Astrocyte of the cerebellum (primary cell): ENCODE measurements at regions not wholly inside any gene's neighbourhood (a gene's known extent, or its start where the extent isn't known, plus 50 kb on each side); places are given as distances from the start of the nearest gene placed in this dataset.
"Not testable (repeated sequence)": the region's sequence is repeated elsewhere in the genome, so short reads cannot be mapped to it uniquely, and the experiment has no call there.

ENCODE experiments used
- DNase-seq: peaks from one replicate; pipeline ENCODE4 v3.0.0-alpha.2; 2011; ENCODE audit warnings: low read depth
- H3K4me3 ChIP-seq: 2 replicates; pipeline ENCODE4 v1.5.1; 2011; ENCODE audit warnings: mild to moderate bottlenecking, low read depth, low read length, moderate library complexity
- in situ Hi-C: cut with HindIII; loops from 2 replicates; pipeline ENCODE4 v1.10.0; 2017; ENCODE audit warnings: low sequenced_read_pairs
- TF ChIP-seq, protein P1 (sequence below): IDR thresholded peaks from 2 replicates; pipeline ENCODE4 v1.5.1; 2012; ENCODE audit warnings: low read length, low read depth, moderate library complexity, mild to moderate bottlenecking; ENCODE audit errors: missing control alignments

DNA sequence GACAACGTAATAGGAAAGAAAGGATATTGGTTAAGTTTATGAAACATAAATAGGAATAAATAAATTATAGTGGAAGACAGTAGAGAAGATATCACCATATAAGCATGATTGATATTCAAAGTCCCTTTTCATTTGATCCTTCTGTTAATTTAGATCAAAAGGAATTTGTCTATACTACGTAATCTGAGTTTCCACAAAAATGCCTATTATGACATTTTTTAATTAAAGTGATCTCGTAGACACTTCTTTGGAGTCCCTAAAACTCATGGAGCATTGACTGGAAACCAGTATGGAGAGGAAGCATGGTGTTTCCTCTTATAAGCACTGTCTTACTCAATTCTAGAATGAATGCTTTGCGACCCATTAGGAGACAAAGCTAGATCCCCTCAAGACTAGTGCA lies 411.4 kb upstream of the SPHKAP start:
- H3K4me3 ChIP-seq = no peak overlapping the region
- in situ Hi-C loops = no loop called here
- TF ChIP-seq, protein P1, sequence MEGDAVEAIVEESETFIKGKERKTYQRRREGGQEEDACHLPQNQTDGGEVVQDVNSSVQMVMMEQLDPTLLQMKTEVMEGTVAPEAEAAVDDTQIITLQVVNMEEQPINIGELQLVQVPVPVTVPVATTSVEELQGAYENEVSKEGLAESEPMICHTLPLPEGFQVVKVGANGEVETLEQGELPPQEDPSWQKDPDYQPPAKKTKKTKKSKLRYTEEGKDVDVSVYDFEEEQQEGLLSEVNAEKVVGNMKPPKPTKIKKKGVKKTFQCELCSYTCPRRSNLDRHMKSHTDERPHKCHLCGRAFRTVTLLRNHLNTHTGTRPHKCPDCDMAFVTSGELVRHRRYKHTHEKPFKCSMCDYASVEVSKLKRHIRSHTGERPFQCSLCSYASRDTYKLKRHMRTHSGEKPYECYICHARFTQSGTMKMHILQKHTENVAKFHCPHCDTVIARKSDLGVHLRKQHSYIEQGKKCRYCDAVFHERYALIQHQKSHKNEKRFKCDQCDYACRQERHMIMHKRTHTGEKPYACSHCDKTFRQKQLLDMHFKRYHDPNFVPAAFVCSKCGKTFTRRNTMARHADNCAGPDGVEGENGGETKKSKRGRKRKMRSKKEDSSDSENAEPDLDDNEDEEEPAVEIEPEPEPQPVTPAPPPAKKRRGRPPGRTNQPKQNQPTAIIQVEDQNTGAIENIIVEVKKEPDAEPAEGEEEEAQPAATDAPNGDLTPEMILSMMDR = no peak
- DNase-seq = no peak

GRCh38 chr2:228590681-228591080 lies 409.2 kb upstream of the SPHKAP start:
- H3K4me3 ChIP-seq = no peak overlapping the region
- in situ Hi-C loops = no loop called here
- no peak for DNase-seq
- TF ChIP-seq, protein P1 = no peak

GRCh38 chr2:228589115-228589514 lies 407.6 kb upstream of the SPHKAP start:
- H3K4me3 ChIP-seq = no peak overlapping the region
- TF ChIP-seq, protein P1 = no peak
- DNase-seq = no peak
- in situ Hi-C loops = no loop called here

GRCh38 chr2:228581731-228582130 lies 400.2 kb upstream of the SPHKAP start:
- no peak for DNase-seq
- in situ Hi-C loops = no loop called here
- no peak overlapping the region for H3K4me3 ChIP-seq
- TF ChIP-seq, protein P1 = no peak

GRCh38 chr2:228575897-228576296 lies 394.4 kb upstream of the SPHKAP start:
- TF ChIP-seq, protein P1 = no peak

GRCh38 chr2:228568275-228568674 lies 386.8 kb upstream of the SPHKAP start:
- in situ Hi-C loops = not testable (repeated sequence)

More at GRCh38 chr2:228575897-228576296, 394.4 kb upstream of the SPHKAP start:
- in situ Hi-C loops = no loop called here
- no peak overlapping the region for H3K4me3 ChIP-seq
- DNase-seq = no peak

GRCh38 chr2:228561816-228562215 lies 380.3 kb upstream of the SPHKAP start:
- no peak overlapping the region for H3K4me3 ChIP-seq
- DNase-seq = no peak
- in situ Hi-C loops = no loop called here
- TF ChIP-seq, protein P1 = no peak

More at GRCh38 chr2:228568275-228568674, 386.8 kb upstream of the SPHKAP start:
- not testable (repeated sequence) for DNase-seq, H3K4me3 ChIP-seq
